T-helper 9 cell (primary cell): ENCODE measurements at regions not wholly inside any gene's neighbourhood (a gene's known extent, or its start where the extent isn't known, plus 50 kb on each side); places are given as distances from the start of the nearest gene placed in this dataset.

Experiments used
- DNase-seq: peaks from one replicate; pipeline ENCODE4 v3.0.0-alpha.2; 2020

GRCh38 chr2:237171396-237171795 is 85.7 kb downstream of the COPS8 start:
- DNase-seq: no peak

GRCh38 chr2:237171881-237172280 is 86.2 kb downstream of the COPS8 start:
- DNase-seq: no peak

GRCh38 chr2:237177052-237177451 is 91.4 kb downstream of the COPS8 start:
- no peak for DNase-seq

GRCh38 chr2:237177986-237178385 is 92.3 kb downstream of the COPS8 start:
- DNase-seq: no peak

- DNase-seq: no peak
Observed at GRCh38 chr2:237178396-237178795, 92.7 kb downstream of the COPS8 start.

GRCh38 chr2:237179161-237179560 is 93.5 kb downstream of the COPS8 start:
- no peak for DNase-seq

GRCh38 chr2:237180187-237180586 is 94.5 kb downstream of the COPS8 start:
- DNase-seq: no peak

GRCh38 chr2:237180987-237181386 is 95.3 kb downstream of the COPS8 start:
- DNase-seq: no peak

GRCh38 chr2:237181844-237182243 is 96.2 kb downstream of the COPS8 start:
- no peak for DNase-seq

GRCh38 chr2:237182422-237183123 is 96.9 kb downstream of the COPS8 start:
- DNase-seq: no peak

GRCh38 chr2:237184192-237184918 is 98.7 kb downstream of the COPS8 start:
- no peak for DNase-seq

GRCh38 chr2:237184919-237185552 is 99.3 kb downstream of the COPS8 start:
- DNase-seq: no peak

GRCh38 chr2:237185553-237185925 is 99.8 kb downstream of the COPS8 start:
- DNase-seq: no peak

- no peak for DNase-seq
Observed at GRCh38 chr2:237189799-237190198, 104.1 kb downstream of the COPS8 start.

GRCh38 chr2:237190966-237191713 is 105.5 kb downstream of the COPS8 start:
- no peak for DNase-seq

- DNase-seq: no peak
Observed at GRCh38 chr2:237191714-237192081, 106.0 kb downstream of the COPS8 start.

- DNase-seq: no peak
Observed at GRCh38 chr2:237192881-237193280, 107.2 kb downstream of the COPS8 start.

- DNase-seq: no peak
Observed at GRCh38 chr2:237193436-237193835, 107.7 kb downstream of the COPS8 start.

GRCh38 chr2:237194081-237194480 is 108.4 kb downstream of the COPS8 start:
- no peak for DNase-seq

GRCh38 chr2:237194906-237195305 is 109.2 kb downstream of the COPS8 start:
- no peak for DNase-seq

GRCh38 chr2:237195396-237196120 is 109.9 kb downstream of the COPS8 start:
- no peak for DNase-seq

- DNase-seq: no peak
Observed at GRCh38 chr2:237196409-237196808, 110.7 kb downstream of the COPS8 start.
